Tibial nerve (tissue), 4 donors: ENCODE measurements at regions not wholly inside any gene's neighbourhood (a gene's known extent, or its start where the extent isn't known, plus 50 kb on each side); places are given as distances from the start of the nearest gene placed in this dataset.

Source experiments
- DNase-seq, 2 donors: peaks; one replicate each; pipeline ENCODE4 v3.0.0-alpha.2; 2019; ENCODE audit warnings: low spot score in 2 of 2
- H3K27ac ChIP-seq, 4 donors: fragments of 200-600 bp; sonication (generic) in 3 of 4; one replicate each; pipeline ENCODE4 v1.5.1; 2017 to 2019; ENCODE audit warnings: mild to moderate bottlenecking in 1 of 4
- H3K27me3 ChIP-seq, 2 donors: fragments of 200-600 bp; sonication (generic) in 1 of 2; one replicate each; pipeline versions ENCODE4 v1.5.1 to v1.6.0; 2017 to 2019
- H3K36me3 ChIP-seq, 3 donors: fragments of 200-600 bp; sonication (generic); one replicate each; pipeline ENCODE4 v1.5.1; 2018 to 2019
- H3K4me1 ChIP-seq, 4 donors: fragments of 200-600 bp; sonication (generic) in 3 of 4; one replicate each; pipeline ENCODE4 v1.5.1; 2017 to 2019
- H3K4me3 ChIP-seq, 4 donors: fragments of 200-600 bp; sonication (generic) in 3 of 4; one replicate each; pipeline ENCODE4 v1.5.1; 2017 to 2019; ENCODE audit warnings: mild to moderate bottlenecking in 1 of 4, moderate library complexity in 1 of 4
- H3K9me3 ChIP-seq, 4 donors: fragments of 200-600 bp; sonication (generic) in 3 of 4; one replicate each; pipeline ENCODE4 v1.5.1; 2017 to 2019
- EP300 ChIP-seq, 2 donors: sonication (generic); formaldehyde crosslinking; IDR thresholded peaks; one replicate each; pipeline ENCODE4 v1.6.1; 2017; ENCODE audit warnings: antibody characterized with exemption in 2 of 2, mild to moderate bottlenecking in 1 of 2
- POLR2A ChIP-seq, 2 donors: fragments of 450-650 bp; IDR thresholded peaks; one replicate each; pipeline ENCODE4 v1.6.1; 2017; ENCODE audit warnings: antibody characterized with exemption in 2 of 2, mild to moderate bottlenecking in 2 of 2, moderate library complexity in 2 of 2
- WGBS, 2 donors: methylation state at CpG; one replicate each; pipeline ENCODE4 v1.1.5; 2018; 5-methylcytosine and 5-hydroxymethylcytosine counted together
- TF ChIP-seq, protein P1 (sequence below), 5 experiments: fragments of 200-600 bp in 3 of 5; fragments of 450-650 bp in 2 of 5; sonication (generic) in 3 of 5; IDR thresholded peaks; one replicate each; pipeline ENCODE4 v1.5.1; 2016 to 2019; ENCODE audit warnings: antibody characterized with exemption in 5 of 5, mild to moderate bottlenecking in 3 of 5, moderate library complexity in 2 of 5

DNA sequence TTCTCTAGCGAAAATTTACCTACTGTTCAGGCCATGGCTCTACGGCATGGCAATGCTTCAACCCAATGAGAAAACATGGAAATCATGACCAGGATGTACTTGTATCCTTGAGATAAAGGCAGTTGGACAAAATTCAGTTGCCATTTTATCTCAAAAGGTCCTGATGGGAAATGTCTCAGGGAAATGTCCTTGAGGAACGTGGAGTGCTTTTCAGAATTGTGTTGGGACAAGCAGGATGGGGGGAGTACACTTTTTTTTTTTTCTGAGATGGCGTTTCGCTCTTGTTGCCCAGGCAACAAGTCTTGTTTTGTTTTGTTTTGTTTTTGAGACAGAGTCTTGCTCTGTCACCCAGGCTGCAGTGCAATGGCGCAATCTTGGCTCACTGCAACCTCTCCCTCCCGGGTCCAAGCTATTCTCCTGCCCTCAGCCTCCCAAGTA is 86.8 kb upstream of the EIF5 start:
- no peaks in the 10 kb centered on the region for H3K36me3 ChIP-seq
- WGBS, 2 donors, result 69 to 81% methylated on average over 7 of the region's 7 CpGs
- H3K27me3 ChIP-seq, result peaks cover 0 to 5% of the 10 kb centered on the region in 2 donors
- H3K4me3 ChIP-seq, result no peak overlapping the region
- peaks cover 0 to 5% (median 0%) of the 10 kb centered on the region in 4 donors for H3K4me1 ChIP-seq
- peaks cover 0 to 5% (median 0%) of the 10 kb centered on the region in 4 donors for H3K9me3 ChIP-seq
- H3K27ac ChIP-seq, result no peak overlapping the region
- no peak for DNase-seq
- TF ChIP-seq EP300 (IDR thresholded peaks at IDR 0.05), result no peak
- no peak for TF ChIP-seq POLR2A (IDR thresholded peaks at IDR 0.05)
- TF ChIP-seq, protein P1, sequence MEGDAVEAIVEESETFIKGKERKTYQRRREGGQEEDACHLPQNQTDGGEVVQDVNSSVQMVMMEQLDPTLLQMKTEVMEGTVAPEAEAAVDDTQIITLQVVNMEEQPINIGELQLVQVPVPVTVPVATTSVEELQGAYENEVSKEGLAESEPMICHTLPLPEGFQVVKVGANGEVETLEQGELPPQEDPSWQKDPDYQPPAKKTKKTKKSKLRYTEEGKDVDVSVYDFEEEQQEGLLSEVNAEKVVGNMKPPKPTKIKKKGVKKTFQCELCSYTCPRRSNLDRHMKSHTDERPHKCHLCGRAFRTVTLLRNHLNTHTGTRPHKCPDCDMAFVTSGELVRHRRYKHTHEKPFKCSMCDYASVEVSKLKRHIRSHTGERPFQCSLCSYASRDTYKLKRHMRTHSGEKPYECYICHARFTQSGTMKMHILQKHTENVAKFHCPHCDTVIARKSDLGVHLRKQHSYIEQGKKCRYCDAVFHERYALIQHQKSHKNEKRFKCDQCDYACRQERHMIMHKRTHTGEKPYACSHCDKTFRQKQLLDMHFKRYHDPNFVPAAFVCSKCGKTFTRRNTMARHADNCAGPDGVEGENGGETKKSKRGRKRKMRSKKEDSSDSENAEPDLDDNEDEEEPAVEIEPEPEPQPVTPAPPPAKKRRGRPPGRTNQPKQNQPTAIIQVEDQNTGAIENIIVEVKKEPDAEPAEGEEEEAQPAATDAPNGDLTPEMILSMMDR (IDR thresholded peaks at IDR 0.05), result no peak

DNA sequence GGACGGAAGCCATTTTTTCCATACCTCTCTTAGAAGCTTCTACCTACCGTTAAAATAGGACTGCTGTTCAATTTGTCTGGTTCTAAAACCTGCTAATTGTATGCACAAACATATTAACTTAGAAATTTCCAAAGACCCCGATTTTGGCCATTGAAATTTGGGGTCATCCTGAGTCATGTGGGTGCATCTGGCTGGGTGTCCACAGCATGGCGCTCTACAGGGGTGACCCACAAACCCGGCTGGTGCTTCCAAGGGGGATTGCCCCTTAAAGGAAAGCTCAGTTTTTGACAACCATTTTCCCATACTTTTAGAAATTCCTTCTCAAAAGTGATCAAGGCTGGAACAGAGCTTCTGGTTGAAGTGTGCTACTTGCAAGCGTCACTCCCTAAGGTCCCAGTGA is 83.9 kb upstream of the EIF5 start:
- H3K27ac ChIP-seq, result no peak overlapping the region
- WGBS, 2 donors, result 75 to 79% methylated on average over 6 of the region's 6 CpGs
- H3K36me3 ChIP-seq, result no peaks in the 10 kb centered on the region
- H3K4me1 ChIP-seq, result peaks cover 0 to 5% (median 0%) of the 10 kb centered on the region in 4 donors
- DNase-seq, result no peak
- H3K27me3 ChIP-seq, result peaks cover 0 to 5% of the 10 kb centered on the region in 2 donors
- H3K4me3 ChIP-seq, result no peak overlapping the region
- peaks cover 0 to 5% (median 0%) of the 10 kb centered on the region in 4 donors for H3K9me3 ChIP-seq
- TF ChIP-seq EP300 (IDR thresholded peaks at IDR 0.05) (no peak), POLR2A (IDR thresholded peaks at IDR 0.05) (no peak)
- TF ChIP-seq, protein P1 (IDR thresholded peaks at IDR 0.05), result no peak

DNA sequence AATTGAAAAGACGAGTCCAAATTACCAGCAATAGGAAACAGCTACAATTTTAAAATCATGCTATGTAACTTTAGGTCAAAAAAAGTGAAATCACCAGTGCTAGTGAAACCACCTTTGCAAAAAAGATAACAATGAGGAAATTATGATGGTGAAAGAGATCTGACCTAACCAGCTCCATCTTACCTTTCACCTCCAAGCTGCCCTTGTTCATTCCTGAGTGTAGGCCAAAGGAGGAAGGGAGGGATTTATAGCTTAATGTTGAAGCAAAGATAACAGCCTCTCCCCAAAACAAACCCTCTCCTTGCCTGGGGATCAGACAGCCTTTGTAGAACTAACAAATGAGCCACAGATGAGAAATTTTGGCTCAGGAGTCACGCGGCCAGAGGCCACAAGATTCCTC is 83.2 kb upstream of the EIF5 start:
- peaks cover 0 to 5% of the 10 kb centered on the region in 2 donors for H3K27me3 ChIP-seq
- no peak for DNase-seq
- peaks cover 0 to 4% (median 0%) of the 10 kb centered on the region in 4 donors for H3K4me1 ChIP-seq
- no peaks in the 10 kb centered on the region for H3K36me3 ChIP-seq
- no peak for TF ChIP-seq POLR2A (IDR thresholded peaks at IDR 0.05)
- TF ChIP-seq EP300 (IDR thresholded peaks at IDR 0.05), result no peak
- TF ChIP-seq, protein P1 (IDR thresholded peaks at IDR 0.05), result no peak
- H3K9me3 ChIP-seq, result peaks cover 0 to 5% (median 0%) of the 10 kb centered on the region in 4 donors
- 67 to 77% methylated on average over 3 of the region's 3 CpGs for WGBS, 2 donors
- no peak overlapping the region for H3K4me3 ChIP-seq
- H3K27ac ChIP-seq, result no peak overlapping the region

DNA sequence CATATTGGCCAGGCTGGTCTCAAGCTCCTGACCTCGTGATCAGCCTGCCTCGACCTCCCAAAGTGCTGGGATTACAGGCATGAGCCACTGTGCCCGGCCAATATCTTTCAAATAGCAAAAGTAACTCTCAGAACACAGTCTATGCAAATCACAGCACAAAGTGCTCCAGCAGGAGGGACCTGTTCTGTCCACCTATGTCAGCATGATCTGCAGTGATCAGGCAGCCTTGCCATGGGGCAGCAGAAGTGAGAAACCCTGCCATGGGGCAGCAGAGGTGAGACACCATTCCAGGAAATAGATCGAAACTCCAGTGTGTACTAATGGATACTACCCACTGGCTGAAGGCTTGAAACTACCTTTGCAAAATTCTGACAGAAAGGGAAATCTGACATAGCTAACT is 78.5 kb upstream of the EIF5 start:
- Histone ChIP-seq H3K27ac (no peak overlapping the region), H3K4me1 (peaks cover 0 to 6% (median 0%) of the 10 kb centered on the region in 4 donors), H3K9me3 (peaks cover 0 to 5% (median 0%) of the 10 kb centered on the region in 4 donors), H3K36me3 (no peaks in the 10 kb centered on the region), H3K27me3 (peaks cover 0 to 5% of the 10 kb centered on the region in 2 donors), H3K4me3 (no peak overlapping the region)
- no peak for DNase-seq
- TF ChIP-seq, protein P1 (IDR thresholded peaks at IDR 0.05), result no peak
- TF ChIP-seq POLR2A (IDR thresholded peaks at IDR 0.05) (no peak), EP300 (IDR thresholded peaks at IDR 0.05) (no peak)
- WGBS, 2 donors, result 78 to 92% methylated on average over 4 of the region's 4 CpGs

DNA sequence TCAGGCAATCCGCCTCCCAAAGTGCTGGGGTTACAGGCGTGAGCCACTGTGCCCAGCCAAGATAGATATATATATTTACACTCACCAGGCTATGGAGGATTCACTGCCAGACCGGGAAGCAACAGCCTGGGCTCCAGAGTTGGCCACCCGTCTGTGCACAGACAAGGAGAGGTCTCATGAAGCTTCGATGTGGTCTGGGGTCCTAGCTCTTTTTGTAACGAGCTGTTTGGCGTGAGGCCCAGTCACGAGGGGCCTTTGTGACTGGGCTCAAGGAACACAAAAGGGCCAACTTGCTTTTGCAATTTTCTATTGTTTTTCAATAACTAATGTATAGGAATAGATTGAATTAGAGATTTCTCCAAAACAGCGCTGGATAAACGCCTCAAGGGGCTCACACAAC is 77.6 kb upstream of the EIF5 start:
- 58 to 60% methylated on average over 10 of the region's 10 CpGs for WGBS, 2 donors
- TF ChIP-seq POLR2A (IDR thresholded peaks at IDR 0.05) (no peak), EP300 (IDR thresholded peaks at IDR 0.05) (no peak)
- TF ChIP-seq, protein P1 (IDR thresholded peaks at IDR 0.05), result no peak
- no peak for DNase-seq
- Histone ChIP-seq H3K27me3 (peaks cover 0 to 5% of the 10 kb centered on the region in 2 donors), H3K4me1 (peaks cover 0 to 14% (median 0%) of the 10 kb centered on the region in 4 donors), H3K36me3 (no peaks in the 10 kb centered on the region), H3K9me3 (peaks cover 0 to 5% (median 0%) of the 10 kb centered on the region in 4 donors), H3K27ac (no peak overlapping the region), H3K4me3 (no peak overlapping the region)
